DND-41 (cell line): ENCODE measurements at regions not wholly inside any gene's neighbourhood (a gene's known extent, or its start where the extent isn't known, plus 50 kb on each side); places are given as distances from the start of the nearest gene placed in this dataset.
"Not testable (repeated sequence)": the region's sequence is repeated elsewhere in the genome, so short reads cannot be mapped to it uniquely, and the experiment has no call there.

Experiments used
- ATAC-seq: fragments of 200-7000 bp; cut with Tn5 transposase; 3 replicates; pipeline ENCODE4 v1.9.1; 2021; ENCODE audit warnings: low read depth; ENCODE audit not compliant: insufficient read depth
- DNase-seq: peaks from one replicate; pipeline ENCODE4 v3.0.0-alpha.2; 2020
- H2AFZ ChIP-seq: 2 replicates; pipeline ENCODE4 v1.6.0; 2012; ENCODE audit warnings: low read depth, low read length
- H3K27ac ChIP-seq: 2 replicates; pipeline ENCODE4 v1.5.1; 2012; ENCODE audit warnings: low read length, inconsistent platforms
- H3K27me3 ChIP-seq: fragments of 200-600 bp; sonication (generic); 2 replicates; pipeline ENCODE4 v1.6.0; 2012; ENCODE audit warnings: low read length, mild to moderate bottlenecking, inconsistent platforms; ENCODE audit not compliant: insufficient read depth, poor library complexity
- H3K36me3 ChIP-seq: 2 replicates; pipeline ENCODE4 v1.5.1; 2012; ENCODE audit warnings: low read length, inconsistent platforms; ENCODE audit not compliant: insufficient read depth
- H3K4me1 ChIP-seq: 2 replicates; pipeline ENCODE4 v1.5.1; 2012; ENCODE audit warnings: mild to moderate bottlenecking, low read length; ENCODE audit not compliant: insufficient read depth
- H3K4me2 ChIP-seq: 2 replicates; pipeline ENCODE4 v1.6.0; 2012; ENCODE audit warnings: mild to moderate bottlenecking, moderate library complexity, low read length, inconsistent platforms; ENCODE audit not compliant: insufficient read depth
- H3K4me3 ChIP-seq, 2 experiments: fragments of 200-600 bp in 1 of 2; shearing (Covaris generic) in 1 of 2; 2 replicates each; pipeline ENCODE4 v1.5.1; 2012 to 2016; ENCODE audit warnings: inconsistent platforms in 2 of 2, low read length in 2 of 2, mild to moderate bottlenecking in 2 of 2, low read depth in 1 of 2, moderate library complexity in 1 of 2
- H3K79me2 ChIP-seq: 2 replicates; pipeline ENCODE4 v1.6.0; 2012; ENCODE audit warnings: low read length, inconsistent platforms; ENCODE audit not compliant: insufficient read depth
- H3K9ac ChIP-seq: 2 replicates; pipeline ENCODE4 v1.6.0; 2012; ENCODE audit warnings: low read depth, mild to moderate bottlenecking, inconsistent platforms, low read length, moderate library complexity
- H3K9me3 ChIP-seq: 2 replicates; pipeline ENCODE4 v1.5.1; 2012; ENCODE audit warnings: low read length, moderate library complexity, mild to moderate bottlenecking, inconsistent platforms; ENCODE audit not compliant: insufficient read depth, severe bottlenecking
- H4K20me1 ChIP-seq: 2 replicates; pipeline ENCODE4 v1.6.0; 2012; ENCODE audit warnings: low read length; ENCODE audit not compliant: insufficient read depth
- EZH2 ChIP-seq: IDR thresholded peaks from 3 replicates; pipeline ENCODE4 v1.6.1; 2012; ENCODE audit warnings: borderline replicate concordance, low read depth, mild to moderate bottlenecking, moderate library complexity, low read length, inconsistent platforms; ENCODE audit not compliant: severe bottlenecking
- TF ChIP-seq, protein P1 (sequence below): IDR thresholded peaks from 2 replicates; pipeline ENCODE4 v1.5.1; 2012; ENCODE audit warnings: borderline replicate concordance, low read length, moderate library complexity, mild to moderate bottlenecking; ENCODE audit not compliant: poor library complexity, severe bottlenecking; ENCODE audit errors: extremely low read depth

GRCh38 chr7:55723621-55723941 is 139.0 kb downstream of the SEPTIN14 start:
- ATAC-seq (no peak), DNase-seq (no peak)
- no peaks in the 10 kb centered on the region for H4K20me1 ChIP-seq
- H3K9ac ChIP-seq, result no peak overlapping the region
- H3K4me1 ChIP-seq, result no peaks in the 10 kb centered on the region
- no peak overlapping the region for H2AFZ ChIP-seq
- no peaks in the 10 kb centered on the region for H3K79me2 ChIP-seq
- no peak overlapping the region for H3K4me3 ChIP-seq
- H3K9me3 ChIP-seq, result no peaks in the 10 kb centered on the region
- H3K27ac ChIP-seq, result no peak overlapping the region
- no peak overlapping the region for H3K4me2 ChIP-seq
- no peak for TF ChIP-seq EZH2
- TF ChIP-seq, protein P1, sequence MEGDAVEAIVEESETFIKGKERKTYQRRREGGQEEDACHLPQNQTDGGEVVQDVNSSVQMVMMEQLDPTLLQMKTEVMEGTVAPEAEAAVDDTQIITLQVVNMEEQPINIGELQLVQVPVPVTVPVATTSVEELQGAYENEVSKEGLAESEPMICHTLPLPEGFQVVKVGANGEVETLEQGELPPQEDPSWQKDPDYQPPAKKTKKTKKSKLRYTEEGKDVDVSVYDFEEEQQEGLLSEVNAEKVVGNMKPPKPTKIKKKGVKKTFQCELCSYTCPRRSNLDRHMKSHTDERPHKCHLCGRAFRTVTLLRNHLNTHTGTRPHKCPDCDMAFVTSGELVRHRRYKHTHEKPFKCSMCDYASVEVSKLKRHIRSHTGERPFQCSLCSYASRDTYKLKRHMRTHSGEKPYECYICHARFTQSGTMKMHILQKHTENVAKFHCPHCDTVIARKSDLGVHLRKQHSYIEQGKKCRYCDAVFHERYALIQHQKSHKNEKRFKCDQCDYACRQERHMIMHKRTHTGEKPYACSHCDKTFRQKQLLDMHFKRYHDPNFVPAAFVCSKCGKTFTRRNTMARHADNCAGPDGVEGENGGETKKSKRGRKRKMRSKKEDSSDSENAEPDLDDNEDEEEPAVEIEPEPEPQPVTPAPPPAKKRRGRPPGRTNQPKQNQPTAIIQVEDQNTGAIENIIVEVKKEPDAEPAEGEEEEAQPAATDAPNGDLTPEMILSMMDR, result no peak
- H3K36me3 ChIP-seq, result no peaks in the 10 kb centered on the region
- no peaks in the 10 kb centered on the region for H3K27me3 ChIP-seq

- H3K36me3 ChIP-seq, H3K9me3 ChIP-seq, H3K4me2 ChIP-seq, H4K20me1 ChIP-seq, H3K9ac ChIP-seq, H3K4me1 ChIP-seq, H3K79me2 ChIP-seq, H3K27me3 ChIP-seq, DNase-seq, H3K4me3 ChIP-seq, H3K27ac ChIP-seq, H2AFZ ChIP-seq: not testable (repeated sequence)
- peak; percentile 62; the same call in 1 of the 3 replicates for ATAC-seq
These were observed 139.5 kb downstream of the SEPTIN14 start for GRCh38 chr7:55722874-55723620.

DNA sequence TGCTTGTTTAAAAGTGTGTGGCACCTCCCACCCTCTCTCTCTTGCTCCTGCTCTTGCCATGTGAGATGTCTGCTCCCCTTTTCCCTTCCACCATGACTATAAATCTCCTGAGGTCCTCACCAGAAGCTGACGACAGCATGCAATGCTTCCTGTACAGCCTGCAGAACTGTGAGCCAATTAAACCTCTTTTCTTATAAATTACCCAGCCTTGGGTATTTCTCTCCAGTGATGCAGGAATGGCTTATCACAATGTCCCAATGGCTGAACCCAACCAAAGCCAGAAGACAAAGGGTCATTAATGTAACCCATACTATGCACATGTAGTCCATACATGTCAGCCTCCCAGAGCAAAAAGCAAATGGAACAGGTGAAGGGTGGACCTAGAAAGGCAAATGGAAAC is 141.5 kb downstream of the SEPTIN14 start:
- not testable (repeated sequence) for H3K4me2 ChIP-seq, H3K4me3 ChIP-seq, ATAC-seq, H2AFZ ChIP-seq, H3K36me3 ChIP-seq, H3K9ac ChIP-seq, DNase-seq, H4K20me1 ChIP-seq, H3K27me3 ChIP-seq, H3K27ac ChIP-seq, H3K4me1 ChIP-seq, H3K79me2 ChIP-seq, H3K9me3 ChIP-seq

- not testable (repeated sequence) for H2AFZ ChIP-seq, H4K20me1 ChIP-seq, H3K4me2 ChIP-seq, DNase-seq, H3K4me1 ChIP-seq, H3K27ac ChIP-seq, H3K79me2 ChIP-seq, H3K27me3 ChIP-seq, H3K36me3 ChIP-seq, ATAC-seq, H3K9me3 ChIP-seq, H3K4me3 ChIP-seq, H3K9ac ChIP-seq
These were observed 143.1 kb upstream of the VOPP1 start for GRCh38 chr7:55715247-55715867.

DNA sequence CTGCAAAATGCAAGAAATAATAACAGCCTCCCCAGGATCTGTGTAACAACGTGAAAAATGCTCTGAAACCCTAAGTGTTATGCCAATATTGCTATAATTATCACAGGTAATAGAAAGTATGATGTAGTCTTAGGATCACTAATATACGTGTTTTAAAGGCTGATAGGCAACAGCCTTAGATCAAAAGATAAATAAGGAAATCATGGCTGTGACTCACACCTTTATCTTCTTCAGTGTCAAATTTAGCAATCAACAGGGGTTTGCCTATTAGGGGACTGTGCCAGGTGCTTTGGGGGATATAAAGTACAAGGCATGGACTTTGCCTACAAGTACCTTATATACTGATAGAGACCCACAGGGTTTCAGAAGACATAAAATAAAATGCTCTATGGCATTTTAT is 142.1 kb upstream of the VOPP1 start:
- H3K9ac ChIP-seq, H3K27ac ChIP-seq, ATAC-seq, H3K4me1 ChIP-seq, H3K36me3 ChIP-seq, H3K4me2 ChIP-seq, H3K27me3 ChIP-seq, DNase-seq, H3K4me3 ChIP-seq, H4K20me1 ChIP-seq, H3K79me2 ChIP-seq, H3K9me3 ChIP-seq, H2AFZ ChIP-seq: not testable (repeated sequence)

DNA sequence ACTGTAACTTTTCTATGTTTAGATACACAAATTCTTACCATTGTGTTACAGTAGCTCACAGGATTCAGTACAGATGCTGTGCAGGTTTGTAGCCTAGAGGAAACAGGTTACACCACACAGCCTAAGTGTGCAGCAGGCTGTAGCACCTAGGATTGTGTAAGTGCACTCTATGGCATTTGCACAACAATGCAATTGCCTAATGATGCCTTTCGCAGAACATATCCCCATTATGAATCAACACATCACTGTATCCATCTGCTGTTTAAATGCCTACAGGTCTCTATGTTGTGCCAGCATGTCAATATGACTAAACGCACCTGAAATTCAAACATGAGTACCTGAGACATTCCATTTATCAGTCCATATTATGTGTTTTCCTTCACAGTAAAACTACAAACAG is 138.0 kb upstream of the VOPP1 start:
- DNase-seq, H3K79me2 ChIP-seq, H3K9ac ChIP-seq, H3K27me3 ChIP-seq, H3K4me3 ChIP-seq, H3K36me3 ChIP-seq, H2AFZ ChIP-seq, H4K20me1 ChIP-seq, H3K4me2 ChIP-seq, ATAC-seq, H3K9me3 ChIP-seq, H3K4me1 ChIP-seq, H3K27ac ChIP-seq: not testable (repeated sequence)

DNA sequence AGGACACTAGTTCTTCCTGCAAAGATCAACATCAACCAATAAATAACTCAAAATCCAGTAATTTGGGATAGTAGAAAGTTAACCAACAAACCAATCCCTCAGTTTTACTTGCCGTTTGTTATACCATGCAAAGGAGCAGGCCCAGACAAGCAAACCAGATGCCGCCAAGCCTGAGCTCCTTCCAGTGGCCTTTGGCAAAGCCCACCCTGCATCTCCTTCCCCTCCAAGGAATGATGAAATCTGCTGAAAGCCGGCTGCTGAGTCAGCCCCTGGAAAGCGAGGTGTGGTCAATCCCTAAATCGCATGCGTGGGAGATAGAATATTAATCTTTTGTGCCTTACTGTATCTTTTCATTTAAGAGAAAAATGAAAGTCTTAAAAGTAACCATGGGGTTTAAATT is 135.7 kb upstream of the VOPP1 start:
- not testable (repeated sequence) for H3K27me3 ChIP-seq, DNase-seq, H3K9ac ChIP-seq, H2AFZ ChIP-seq, H4K20me1 ChIP-seq, ATAC-seq, H3K4me3 ChIP-seq, H3K4me1 ChIP-seq, H3K27ac ChIP-seq, H3K9me3 ChIP-seq, H3K4me2 ChIP-seq, H3K79me2 ChIP-seq, H3K36me3 ChIP-seq
